A673 (cell line): ENCODE measurements at regions not wholly inside any gene's neighbourhood (a gene's known extent, or its start where the extent isn't known, plus 50 kb on each side); places are given as distances from the start of the nearest gene placed in this dataset.

Experiments used
- EZH2 ChIP-seq: fragments of 200-600 bp; sonication (generic); IDR thresholded peaks from 2 replicates; pipeline ENCODE4 v1.6.1; 2017; ENCODE audit warnings: borderline replicate concordance, low read depth, mild to moderate bottlenecking, mixed read lengths, antibody characterized with exemption, low read length; ENCODE audit not compliant: poor library complexity, severe bottlenecking
- TF ChIP-seq, protein P1 (sequence below): fragments of 300-800, 200-600 bp; sonication (generic); conservative IDR thresholded peaks from 2 replicates; pipeline ENCODE4 v1.5.1; 2017; ENCODE audit warnings: low read depth, mild to moderate bottlenecking, antibody characterized with exemption, low read length, moderate library complexity, mixed read lengths

DNA sequence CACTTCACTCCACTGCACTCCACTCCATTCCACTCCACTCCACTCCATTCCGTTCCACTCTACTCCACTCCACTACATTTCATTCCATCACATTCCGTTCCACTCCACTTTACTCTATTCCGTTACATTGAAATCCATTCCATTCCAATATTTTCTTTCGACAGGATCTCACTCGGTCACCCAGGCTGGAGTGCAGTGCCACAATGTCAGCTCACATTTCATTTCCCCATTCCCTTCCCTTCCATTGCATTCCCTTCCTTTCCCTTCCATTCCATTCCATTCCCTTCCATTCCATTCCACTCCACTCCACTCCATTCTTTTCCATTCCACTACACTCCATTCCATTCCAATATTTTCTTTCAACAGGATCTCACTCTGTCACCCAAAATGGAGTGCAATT is 1407.6 kb upstream of the USP9Y start:
- TF ChIP-seq, protein P1, sequence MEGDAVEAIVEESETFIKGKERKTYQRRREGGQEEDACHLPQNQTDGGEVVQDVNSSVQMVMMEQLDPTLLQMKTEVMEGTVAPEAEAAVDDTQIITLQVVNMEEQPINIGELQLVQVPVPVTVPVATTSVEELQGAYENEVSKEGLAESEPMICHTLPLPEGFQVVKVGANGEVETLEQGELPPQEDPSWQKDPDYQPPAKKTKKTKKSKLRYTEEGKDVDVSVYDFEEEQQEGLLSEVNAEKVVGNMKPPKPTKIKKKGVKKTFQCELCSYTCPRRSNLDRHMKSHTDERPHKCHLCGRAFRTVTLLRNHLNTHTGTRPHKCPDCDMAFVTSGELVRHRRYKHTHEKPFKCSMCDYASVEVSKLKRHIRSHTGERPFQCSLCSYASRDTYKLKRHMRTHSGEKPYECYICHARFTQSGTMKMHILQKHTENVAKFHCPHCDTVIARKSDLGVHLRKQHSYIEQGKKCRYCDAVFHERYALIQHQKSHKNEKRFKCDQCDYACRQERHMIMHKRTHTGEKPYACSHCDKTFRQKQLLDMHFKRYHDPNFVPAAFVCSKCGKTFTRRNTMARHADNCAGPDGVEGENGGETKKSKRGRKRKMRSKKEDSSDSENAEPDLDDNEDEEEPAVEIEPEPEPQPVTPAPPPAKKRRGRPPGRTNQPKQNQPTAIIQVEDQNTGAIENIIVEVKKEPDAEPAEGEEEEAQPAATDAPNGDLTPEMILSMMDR = no peak
- TF ChIP-seq EZH2 = no peak
